ENCODE measurements at regions not wholly inside any gene's neighbourhood (a gene's known extent, or its start where the extent isn't known, plus 50 kb on each side); places are given as distances from the start of the nearest gene placed in this dataset.

- TF ChIP-seq CTCF (conservative IDR thresholded peaks at IDR 0.05 in 1 of 2, IDR thresholded peaks at IDR 0.05 in 1 of 2; ENCODE audit: low read depth in 1 of 2, low read length in 2 of 2): no peak
- TF ChIP-seq EZH2 (IDR thresholded peaks at IDR 0.05; ENCODE audit: low read length, missing control alignments): no peak
These were observed 707.8 kb downstream of the XPNPEP1 start for GRCh38 chr10:109215291-109216075.

Measured in fibroblast of lung (primary cell).